ENCODE measurements at regions not wholly inside any gene's neighbourhood (a gene's known extent, or its start where the extent isn't known, plus 50 kb on each side); places are given as distances from the start of the nearest gene placed in this dataset.

GRCh38 chr16:86959091-86959651 lies 358.0 kb downstream of the C16orf95 start:
- no peak for TF ChIP-seq EZH2phosphoT487 (IDR thresholded peaks at IDR 0.05; ENCODE audit: insufficient read depth, low read depth)
- TF ChIP-seq EZH2 (IDR thresholded peaks at IDR 0.05; ENCODE audit: insufficient read depth, poor library complexity, severe bottlenecking): no peak

Data from GM23248 (cell line).